ENCODE measurements at regions not wholly inside any gene's neighbourhood (a gene's known extent, or its start where the extent isn't known, plus 50 kb on each side); places are given as distances from the start of the nearest gene placed in this dataset.

DNA sequence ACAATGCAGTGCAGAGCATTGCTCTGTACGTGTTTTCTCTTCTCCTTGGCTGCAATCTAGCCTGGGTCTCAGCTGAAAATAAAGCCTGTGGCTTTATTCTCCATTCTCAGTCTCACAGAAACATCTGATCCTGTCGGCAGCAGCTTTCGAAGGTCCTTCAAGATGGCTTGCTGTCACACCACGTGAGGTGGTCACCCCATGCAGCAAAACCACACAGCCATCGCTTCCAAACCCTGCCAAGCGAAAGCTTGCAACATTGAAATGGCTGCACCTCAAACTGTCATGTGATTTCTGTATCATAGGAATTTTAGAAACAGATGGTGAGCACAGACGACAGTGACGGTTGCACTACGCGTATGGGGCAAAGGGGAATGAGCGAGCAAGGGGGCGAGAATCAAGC lies 98.5 kb upstream of the SMARCA2 start:
- TF ChIP-seq, protein P1, sequence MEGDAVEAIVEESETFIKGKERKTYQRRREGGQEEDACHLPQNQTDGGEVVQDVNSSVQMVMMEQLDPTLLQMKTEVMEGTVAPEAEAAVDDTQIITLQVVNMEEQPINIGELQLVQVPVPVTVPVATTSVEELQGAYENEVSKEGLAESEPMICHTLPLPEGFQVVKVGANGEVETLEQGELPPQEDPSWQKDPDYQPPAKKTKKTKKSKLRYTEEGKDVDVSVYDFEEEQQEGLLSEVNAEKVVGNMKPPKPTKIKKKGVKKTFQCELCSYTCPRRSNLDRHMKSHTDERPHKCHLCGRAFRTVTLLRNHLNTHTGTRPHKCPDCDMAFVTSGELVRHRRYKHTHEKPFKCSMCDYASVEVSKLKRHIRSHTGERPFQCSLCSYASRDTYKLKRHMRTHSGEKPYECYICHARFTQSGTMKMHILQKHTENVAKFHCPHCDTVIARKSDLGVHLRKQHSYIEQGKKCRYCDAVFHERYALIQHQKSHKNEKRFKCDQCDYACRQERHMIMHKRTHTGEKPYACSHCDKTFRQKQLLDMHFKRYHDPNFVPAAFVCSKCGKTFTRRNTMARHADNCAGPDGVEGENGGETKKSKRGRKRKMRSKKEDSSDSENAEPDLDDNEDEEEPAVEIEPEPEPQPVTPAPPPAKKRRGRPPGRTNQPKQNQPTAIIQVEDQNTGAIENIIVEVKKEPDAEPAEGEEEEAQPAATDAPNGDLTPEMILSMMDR (IDR thresholded peaks at IDR 0.05; ENCODE audit: borderline replicate concordance, control extremely low read depth, extremely low read depth, insufficient read depth, missing control alignments) = no peak
- DNase-seq (ENCODE audit: low spot score) = no peak
- in situ Hi-C loops (cut with MboI; ENCODE audit: low sequenced_read_pairs, unreplicated experiment) = no loop called here

DNA sequence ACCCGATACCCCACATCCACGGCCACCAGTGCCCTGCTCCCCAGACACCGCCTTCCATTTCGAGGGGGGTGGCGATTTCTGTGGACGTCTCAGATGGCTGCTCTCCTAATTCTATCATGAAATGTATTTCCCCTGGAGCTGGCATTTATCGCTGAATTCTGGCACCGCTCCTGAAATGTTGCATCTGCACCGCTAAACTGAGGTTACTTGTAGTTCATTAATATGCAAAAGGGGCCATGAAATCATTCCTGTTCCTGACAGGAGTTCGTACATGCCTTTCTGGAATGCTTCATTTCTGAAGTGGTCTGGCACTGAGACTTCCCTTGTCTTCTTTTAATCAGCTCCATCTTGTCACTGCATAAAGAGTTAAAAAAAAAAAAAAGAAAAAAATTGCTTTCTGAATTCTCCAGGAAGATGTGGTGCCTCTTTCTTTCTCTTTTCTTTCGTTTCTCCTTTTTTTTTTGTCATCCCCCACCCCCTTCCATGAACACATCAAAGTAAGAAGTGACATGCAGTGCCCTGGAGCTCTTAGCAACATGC lies 97.7 kb upstream of the SMARCA2 start:
- no peak for DNase-seq (ENCODE audit: low spot score)
- in situ Hi-C loops (cut with MboI; ENCODE audit: low sequenced_read_pairs, unreplicated experiment) = no loop called here
- TF ChIP-seq, protein P1 (IDR thresholded peaks at IDR 0.05; ENCODE audit: borderline replicate concordance, control extremely low read depth, extremely low read depth, insufficient read depth, missing control alignments) = no peak

DNA sequence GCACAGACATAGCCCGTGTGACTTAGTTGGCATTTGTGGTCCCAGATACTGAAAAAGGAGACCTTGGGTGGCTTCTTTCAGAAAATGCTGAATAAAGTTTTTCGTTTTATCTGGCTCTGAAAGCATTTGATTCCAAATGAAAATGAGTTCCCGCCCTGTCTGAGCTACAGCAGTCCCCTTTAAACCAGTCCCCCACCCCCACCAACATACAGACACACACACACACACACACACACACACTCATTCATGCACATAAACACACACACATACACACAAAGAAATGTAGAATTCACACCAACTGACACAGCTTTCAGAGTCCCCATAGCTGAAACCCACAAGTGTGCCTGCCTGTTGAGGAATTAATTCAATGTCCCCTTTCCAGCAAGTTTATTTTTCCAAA lies 97.0 kb upstream of the SMARCA2 start:
- in situ Hi-C loops (cut with MboI; ENCODE audit: low sequenced_read_pairs, unreplicated experiment) = no loop called here
- TF ChIP-seq, protein P1 (IDR thresholded peaks at IDR 0.05; ENCODE audit: borderline replicate concordance, control extremely low read depth, extremely low read depth, insufficient read depth, missing control alignments) = no peak
- no peak for DNase-seq (ENCODE audit: low spot score)

DNA sequence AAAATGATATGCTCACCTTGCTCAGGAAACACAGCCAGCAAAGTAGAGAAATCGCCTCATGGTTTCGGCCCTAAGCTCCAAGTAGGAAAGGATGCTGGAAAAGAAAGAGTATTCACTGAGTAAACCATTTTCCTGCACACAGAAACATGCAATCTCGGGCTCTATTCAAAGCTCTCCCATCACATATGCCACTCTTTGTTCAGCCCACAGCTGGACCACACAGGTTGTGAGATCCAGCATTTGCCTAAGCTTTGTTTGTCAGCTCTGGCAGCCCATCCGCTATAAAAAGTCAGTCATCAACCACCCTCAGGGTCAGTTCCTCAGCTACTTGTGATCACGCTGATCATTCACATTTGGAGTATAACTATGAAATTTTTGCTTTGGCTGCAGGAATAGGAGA lies 96.5 kb upstream of the SMARCA2 start:
- TF ChIP-seq, protein P1 (IDR thresholded peaks at IDR 0.05; ENCODE audit: borderline replicate concordance, control extremely low read depth, extremely low read depth, insufficient read depth, missing control alignments) = no peak
- in situ Hi-C loops (cut with MboI; ENCODE audit: low sequenced_read_pairs, unreplicated experiment) = no loop called here
- DNase-seq (ENCODE audit: low spot score) = no peak

DNA sequence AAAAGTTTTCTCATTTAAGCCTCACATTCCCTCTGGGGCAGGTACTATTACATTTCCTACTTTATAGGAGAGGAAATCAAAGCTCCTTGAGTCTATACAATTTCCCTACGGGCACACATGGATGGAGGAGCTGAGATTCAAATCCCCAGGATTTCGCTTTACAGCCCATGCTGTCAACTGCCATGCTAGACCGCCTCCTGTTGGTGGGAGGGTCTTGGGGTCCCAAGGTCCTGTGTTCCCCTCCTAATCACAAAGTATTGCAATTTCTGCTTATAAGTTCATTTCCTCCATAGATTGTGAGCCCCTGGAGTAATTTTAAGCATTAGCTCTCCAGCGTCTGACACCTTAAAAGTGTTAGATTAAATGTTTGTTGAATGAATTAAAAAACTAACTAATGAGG lies 95.9 kb upstream of the SMARCA2 start:
- no peak for DNase-seq (ENCODE audit: low spot score)
- in situ Hi-C loops (cut with MboI; ENCODE audit: low sequenced_read_pairs, unreplicated experiment) = no loop called here
- TF ChIP-seq, protein P1 (IDR thresholded peaks at IDR 0.05; ENCODE audit: borderline replicate concordance, control extremely low read depth, extremely low read depth, insufficient read depth, missing control alignments) = no peak

DNA sequence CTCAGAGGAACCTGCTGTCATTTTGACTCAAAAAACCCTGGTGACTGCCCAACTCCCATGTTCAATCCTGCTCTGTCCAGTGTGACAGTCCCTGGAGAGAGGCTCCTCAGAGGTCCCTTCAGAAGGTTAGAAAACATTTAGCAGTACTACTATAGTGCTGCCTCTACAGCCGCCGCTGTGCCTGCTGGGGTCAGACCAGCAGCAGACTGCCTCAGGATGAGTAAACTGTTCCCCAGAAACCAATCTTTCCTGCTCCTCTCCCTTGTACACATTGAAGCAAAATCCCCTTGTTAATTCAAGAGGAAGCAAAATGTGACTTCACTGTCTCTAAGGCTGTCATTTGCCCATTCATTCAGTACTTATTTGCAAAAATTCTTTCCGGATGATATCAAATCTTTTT lies 94.8 kb upstream of the SMARCA2 start:
- no peak for DNase-seq (ENCODE audit: low spot score)
- in situ Hi-C loops (cut with MboI; ENCODE audit: low sequenced_read_pairs, unreplicated experiment) = no loop called here
- TF ChIP-seq, protein P1 (IDR thresholded peaks at IDR 0.05; ENCODE audit: borderline replicate concordance, control extremely low read depth, extremely low read depth, insufficient read depth, missing control alignments) = no peak

DNA sequence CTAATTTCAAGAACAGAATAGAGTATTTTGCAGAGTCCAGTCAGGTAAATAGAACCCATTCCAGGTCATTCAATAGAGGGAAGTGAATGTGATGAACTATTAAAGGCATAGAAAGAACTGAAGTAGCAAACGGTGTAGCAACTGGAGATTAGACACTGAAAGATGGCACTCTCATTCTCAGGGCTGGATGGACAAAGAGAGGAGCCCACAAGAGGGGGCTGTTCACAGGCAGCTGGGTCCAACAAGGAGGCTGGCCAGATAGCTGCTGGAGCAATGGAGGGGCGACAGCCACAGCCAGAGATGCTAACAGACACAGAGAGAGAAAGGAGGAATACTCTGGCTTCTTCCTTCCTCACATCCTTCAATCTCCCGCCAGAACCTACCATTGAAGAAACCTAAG lies 93.1 kb upstream of the SMARCA2 start:
- DNase-seq (ENCODE audit: low spot score) = no peak
- in situ Hi-C loops (cut with MboI; ENCODE audit: low sequenced_read_pairs, unreplicated experiment) = no loop called here
- TF ChIP-seq, protein P1 (IDR thresholded peaks at IDR 0.05; ENCODE audit: borderline replicate concordance, control extremely low read depth, extremely low read depth, insufficient read depth, missing control alignments) = no peak

Measured in GM13976 (cell line).